K562 (cell line): ENCODE measurements at regions not wholly inside any gene's neighbourhood (a gene's known extent, or its start where the extent isn't known, plus 50 kb on each side); places are given as distances from the start of the nearest gene placed in this dataset.

Source experiments
- ATAC-seq: fragments of 200-7000 bp; cut with Tn5 transposase; 3 replicates; pipeline ENCODE4 v1.9.1; 2020; ENCODE audit warnings: moderate library complexity
- BruUV-seq: library from RNA; stranded (reverse); fragments of 400-500 nt; replicated peaks from 2 replicates; lab custom pipeline; 2021; lab: Mats Ljungman, UMichigan
- CTCF ChIA-PET: fragments of 300-600 bp; formaldehyde crosslinking; extraction: SDS; loops from one replicate; lab custom pipeline; 2021; ENCODE audit warnings: low intra/inter-chr PET ratio; lab: Yijun Ruan, JAX
- POLR2A ChIA-PET: fragments of 300-600, 350-650 bp; sonication (Branson Sonifier 250); formaldehyde crosslinking; extraction: SDS; loops from one replicate; lab custom pipeline; 2021; ENCODE audit warnings: antibody characterized with exemption, inconsistent platforms; lab: Yijun Ruan, JAX
- DNase-seq, 4 experiments: peaks; one replicate each; pipeline versions ENCODE4 v3.0.0 to v3.0.0-alpha.2; 2011 to 2018; ENCODE audit warnings: low spot score in 3 of 4, mixed read lengths in 3 of 4; ENCODE audit errors: extremely low read depth in 1 of 4
- FAIRE-seq: peaks from 2 replicates; lab custom pipeline; 2011; peaks lifted over from hg19 to GRCh38; lab: Jason Lieb, UNC
- H2AFZ ChIP-seq: 2 replicates; pipeline ENCODE4 v1.6.0; 2011; ENCODE audit warnings: low read depth, low read length, control low read depth, inconsistent platforms
- H3K27ac ChIP-seq: fragments of 200-600 bp; 3 replicates; pipeline ENCODE4 v1.8.0; 2011; ENCODE audit warnings: low read depth, mild to moderate bottlenecking, control low read depth, inconsistent platforms, low read length, moderate library complexity, mixed read lengths; ENCODE audit errors: extremely low read depth
- H3K27me3 ChIP-seq, 2 experiments: fragments of 300-600 bp in 1 of 2; 2 replicates in 1 of 2; 3 replicates in 1 of 2; pipeline versions ENCODE4 v1.6.0 to v1.8.0; 2011; ENCODE audit warnings: inconsistent platforms in 2 of 2, low read length in 2 of 2, mild to moderate bottlenecking in 1 of 2, mixed read lengths in 1 of 2, moderate library complexity in 1 of 2; ENCODE audit not compliant: control insufficient read depth in 2 of 2, insufficient read depth in 2 of 2
- H3K36me3 ChIP-seq: fragments of 300-600 bp; 3 replicates; pipeline ENCODE4 v1.8.0; 2011; ENCODE audit warnings: mild to moderate bottlenecking, low read length, inconsistent platforms; ENCODE audit not compliant: control insufficient read depth, insufficient read depth
- H3K4me1 ChIP-seq, 2 experiments: fragments of 200-600 bp in 1 of 2; replicated peaks in 1 of 2; 2 replicates in 1 of 2; 3 replicates in 1 of 2; pipeline versions ENCODE4 v1.5.1 to v1.8.0; 2011; ENCODE audit warnings: inconsistent platforms in 2 of 2, low read length in 2 of 2, mild to moderate bottlenecking in 1 of 2, mixed read lengths in 1 of 2, moderate library complexity in 1 of 2; ENCODE audit not compliant: control insufficient read depth in 2 of 2, insufficient read depth in 2 of 2
- H3K4me2 ChIP-seq: 2 replicates; pipeline ENCODE4 v1.6.1; 2011; ENCODE audit warnings: low read length, control low read depth, inconsistent platforms, mixed read lengths; ENCODE audit not compliant: insufficient read depth
- H3K4me3 ChIP-seq: fragments of 200-600 bp; sonication (generic), shearing (Covaris generic); 2 replicates; pipeline ENCODE4 v1.5.1; 2016; ENCODE audit warnings: control low read depth, inconsistent platforms
- H3K79me2 ChIP-seq: fragments of 200-600 bp; 3 replicates; pipeline ENCODE4 v1.8.0; 2011; ENCODE audit warnings: low read length, inconsistent platforms; ENCODE audit not compliant: control insufficient read depth, insufficient read depth
- H3K9ac ChIP-seq, 2 experiments: 2 replicates each; pipeline versions ENCODE4 v1.6.0 to v1.6.1; 2011; ENCODE audit warnings: low read depth in 2 of 2, low read length in 2 of 2, control low read depth in 1 of 2, inconsistent platforms in 1 of 2, mild to moderate bottlenecking in 1 of 2, mixed read lengths in 1 of 2; ENCODE audit not compliant: insufficient read depth in 1 of 2
- H3K9me1 ChIP-seq: one replicate; pipeline ENCODE4 v1.6.0; 2011; ENCODE audit warnings: inconsistent platforms, mild to moderate bottlenecking, low read length, moderate library complexity; ENCODE audit not compliant: control insufficient read depth, insufficient read depth
- H3K9me3 ChIP-seq: replicated peaks from 2 replicates; pipeline ENCODE4 v1.5.1; 2011; ENCODE audit warnings: low read depth, low read length, inconsistent platforms; ENCODE audit not compliant: control insufficient read depth, insufficient read depth
- H4K20me1 ChIP-seq: replicated peaks from 2 replicates; pipeline ENCODE4 v1.6.1; 2011; ENCODE audit warnings: low read length, inconsistent platforms, mixed read lengths; ENCODE audit not compliant: control insufficient read depth, insufficient read depth
- E4F1 ChIP-seq: fragments of 250-450 bp; sonication (Bioruptor Pico); IDR thresholded peaks from 2 replicates; pipeline ENCODE4 v1.5.0; 2021; ENCODE audit warnings: mild to moderate bottlenecking, borderline replicate concordance
- ETS1 ChIP-seq: conservative IDR thresholded peaks from 2 replicates; pipeline ENCODE4 v1.6.1; 2011; ENCODE audit warnings: low read depth, mild to moderate bottlenecking, low read length; ENCODE audit not compliant: control insufficient read depth
- PTTG1 ChIP-seq: fragments of 450-650 bp; IDR thresholded peaks from 2 replicates; pipeline ENCODE4 v1.6.1; 2016; ENCODE audit warnings: low read depth, mild to moderate bottlenecking, missing genetic modification characterization, missing compliant biosample characterization
- ZNF347 ChIP-seq: fragments of 450-650 bp; formaldehyde crosslinking; IDR thresholded peaks from 2 replicates; pipeline ENCODE4 v1.4.0; 2020; ENCODE audit warnings: low read depth, mild to moderate bottlenecking, moderate library complexity
- ZNF668 ChIP-seq: fragments of 250-450 bp; sonication (Bioruptor Pico); IDR thresholded peaks from 2 replicates; pipeline ENCODE4 v1.8.0; 2022; ENCODE audit warnings: mild to moderate bottlenecking, inconsistent platforms
- in situ Hi-C: fragments of 300-500 bp; cut with MboI; formaldehyde crosslinking; loops from 4 replicates; pipeline ENCODE4 v1.15.0; 2018; ENCODE audit warnings: inconsistent platforms, mixed read lengths
- intact Hi-C: fragments of 100-400 bp; cut with micrococcal nuclease; formaldehyde crosslinking; loops from 2 replicates; pipeline ENCODE4 v1.14.2; 2022

- no peak for TF ChIP-seq E4F1 (CRISPR knock-in tag)
Observed at GRCh38 chr6:91506509-91506908, 919.6 kb upstream of the MAP3K7 start (continued).

- H3K79me2 ChIP-seq = no peaks in the 10 kb centered on the region
- H3K27ac ChIP-seq = no peak overlapping the region
- FAIRE-seq = no peak
- H3K9me1 ChIP-seq = no peaks in the 10 kb centered on the region
- H4K20me1 ChIP-seq = no peaks in the 10 kb centered on the region
- no peak overlapping the region for H3K4me2 ChIP-seq
- POLR2A ChIA-PET = no interaction called here
- no peak for DNase-seq
- in situ Hi-C loops = no loop called here
- CTCF ChIA-PET = no interaction called here
- no peaks in the 10 kb centered on the region for H3K36me3 ChIP-seq
- no peak for ATAC-seq
- intact Hi-C loops = no loop called here
- no peak overlapping the region for H3K9ac ChIP-seq
- H3K4me3 ChIP-seq = no peak overlapping the region
- 0 out of 2 replicates have a peak, but pooled peaks cover 1% of the 10 kb centered on the region for H3K9me3 ChIP-seq
- no TSS peak for BruUV-seq
- no peaks in the 10 kb centered on the region for H3K4me1 ChIP-seq
- H3K27me3 ChIP-seq = no peaks in the 10 kb centered on the region
- TF ChIP-seq ZNF347 (no peak), PTTG1 (no peak), ZNF668 (no peak), ETS1 (no peak)
- no peak overlapping the region for H2AFZ ChIP-seq
Observed at GRCh38 chr6:91505199-91505598, 918.3 kb upstream of the MAP3K7 start.
